GM23248 (cell line): ENCODE measurements at regions not wholly inside any gene's neighbourhood (a gene's known extent, or its start where the extent isn't known, plus 50 kb on each side); places are given as distances from the start of the nearest gene placed in this dataset.

Experiments
- EZH2 ChIP-seq: fragments of 200-600 bp; sonication (generic); IDR thresholded peaks from 2 replicates; pipeline ENCODE4 v1.6.1; 2018; ENCODE audit warnings: antibody characterized with exemption, mild to moderate bottlenecking; ENCODE audit not compliant: insufficient read depth, poor library complexity, severe bottlenecking
- EZH2phosphoT487 ChIP-seq: fragments of 200-600 bp; sonication (generic); IDR thresholded peaks from 2 replicates; pipeline ENCODE4 v1.6.1; 2018; ENCODE audit warnings: antibody characterized with exemption, moderate library complexity, mild to moderate bottlenecking, low read depth; ENCODE audit not compliant: insufficient read depth

DNA sequence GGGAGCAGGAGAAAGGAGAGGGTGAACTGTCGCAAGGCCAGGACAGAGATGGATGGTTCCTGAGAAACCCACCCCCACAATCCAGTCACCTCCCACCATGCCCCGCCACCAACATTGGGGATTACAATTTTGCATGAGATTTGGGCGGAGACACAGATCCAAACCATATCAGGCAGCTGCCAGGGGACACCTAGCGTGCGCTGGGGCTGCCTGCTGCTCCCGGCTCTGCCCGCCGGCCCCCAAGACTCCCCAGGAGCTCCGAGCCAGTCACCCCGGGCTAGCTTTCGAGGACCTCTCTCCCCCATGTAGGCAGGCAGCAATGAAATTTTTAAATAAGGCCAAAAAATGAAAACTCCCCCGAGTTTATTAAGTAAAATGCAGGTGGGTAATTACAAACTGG, 111.7 kb downstream of the UNCX start:
- TF ChIP-seq EZH2 (no peak), EZH2phosphoT487 (no peak)
